GM15510 (cell line): ENCODE measurements at regions not wholly inside any gene's neighbourhood (a gene's known extent, or its start where the extent isn't known, plus 50 kb on each side); places are given as distances from the start of the nearest gene placed in this dataset.

ENCODE experiments used
- POLR2A ChIP-seq: IDR thresholded peaks from 3 replicates; pipeline ENCODE4 v1.6.1; 2011; ENCODE audit warnings: borderline replicate concordance; ENCODE audit not compliant: insufficient read length; ENCODE audit errors: extremely low read depth

DNA sequence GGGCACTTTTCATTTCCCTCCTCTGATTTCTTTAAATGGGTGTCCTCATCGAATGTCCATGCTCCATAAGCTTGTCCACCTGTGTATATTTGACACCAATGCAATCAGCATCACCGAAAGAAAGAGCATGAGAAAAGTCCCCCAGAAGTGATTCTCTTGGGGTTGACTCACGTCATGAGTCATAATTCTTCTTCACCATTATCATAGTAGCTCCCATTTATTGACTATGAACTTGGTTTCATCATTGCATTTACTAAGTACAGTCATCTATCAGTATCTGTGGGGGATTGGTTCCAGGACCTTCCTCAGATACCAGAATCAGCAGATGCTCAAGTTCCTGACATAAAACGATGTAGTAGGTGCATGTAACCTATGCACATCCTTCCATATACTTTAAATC lies 372.5 kb upstream of the CFAP20DC start:
- no peak for TF ChIP-seq POLR2A

- no peak for TF ChIP-seq POLR2A
Observed at GRCh38 chr3:59418836-59419235, 369.0 kb upstream of the CFAP20DC start.

GRCh38 chr3:59412516-59412915 lies 362.7 kb upstream of the CFAP20DC start:
- no peak for TF ChIP-seq POLR2A

DNA sequence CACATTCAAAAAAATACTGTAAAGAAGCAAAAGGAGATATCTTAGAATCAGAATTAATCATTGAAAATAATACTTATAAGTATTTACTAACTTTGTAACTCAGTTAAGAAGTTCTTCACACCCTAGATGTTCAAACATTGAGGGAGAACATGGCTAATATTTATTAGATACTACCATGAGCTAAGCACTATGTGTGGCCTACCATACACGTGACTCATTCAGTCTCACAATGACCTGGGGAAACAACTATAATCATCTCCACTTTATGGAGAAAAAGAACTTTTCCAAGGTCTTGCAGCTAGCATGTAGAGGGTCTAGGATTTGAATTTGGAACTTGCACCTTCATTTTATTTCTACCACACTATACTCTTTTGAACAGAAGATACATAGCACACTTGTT lies 361.9 kb upstream of the CFAP20DC start:
- no peak for TF ChIP-seq POLR2A

DNA sequence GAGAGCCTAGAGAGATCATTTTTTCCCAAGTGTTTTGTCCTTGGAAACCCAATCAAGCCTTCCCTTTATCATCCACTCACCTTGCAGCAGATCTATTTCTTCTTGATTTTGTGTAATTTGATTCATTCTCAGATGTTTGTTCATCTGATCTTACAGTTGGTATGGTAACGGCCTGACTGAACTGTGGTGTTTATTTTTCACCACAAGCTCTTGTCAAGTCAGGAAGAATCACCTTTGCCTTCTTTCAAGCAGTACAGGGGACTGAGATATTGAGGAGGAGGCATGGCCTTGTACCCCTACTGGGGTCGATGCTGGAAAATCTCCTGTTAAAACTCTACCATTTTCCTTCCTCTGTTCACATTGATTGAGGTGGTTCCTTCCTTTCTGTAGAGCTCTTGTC lies 361.4 kb upstream of the CFAP20DC start:
- no peak for TF ChIP-seq POLR2A

- no peak for TF ChIP-seq POLR2A
Observed at GRCh38 chr3:59408047-59408624, 358.3 kb upstream of the CFAP20DC start.

DNA sequence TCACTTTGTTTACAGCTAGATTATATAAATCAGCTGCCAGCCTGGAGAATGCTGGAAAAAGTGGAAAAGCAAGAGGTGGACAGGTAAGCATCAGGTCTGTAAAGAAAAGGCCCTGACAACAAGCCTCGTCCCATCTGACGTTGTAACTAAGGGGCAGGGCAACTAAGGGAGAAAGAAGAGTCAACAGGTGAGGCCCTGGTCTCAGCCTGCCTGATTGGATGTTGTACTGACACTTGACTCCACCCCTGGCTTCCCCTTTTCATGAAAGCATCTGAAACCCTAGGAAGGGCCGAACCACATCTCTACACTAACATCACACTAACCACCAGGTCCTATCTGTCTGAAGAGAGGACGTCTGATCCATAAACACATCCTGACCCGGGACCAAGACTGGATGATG lies 357.6 kb upstream of the CFAP20DC start:
- TF ChIP-seq POLR2A, result no peak

DNA sequence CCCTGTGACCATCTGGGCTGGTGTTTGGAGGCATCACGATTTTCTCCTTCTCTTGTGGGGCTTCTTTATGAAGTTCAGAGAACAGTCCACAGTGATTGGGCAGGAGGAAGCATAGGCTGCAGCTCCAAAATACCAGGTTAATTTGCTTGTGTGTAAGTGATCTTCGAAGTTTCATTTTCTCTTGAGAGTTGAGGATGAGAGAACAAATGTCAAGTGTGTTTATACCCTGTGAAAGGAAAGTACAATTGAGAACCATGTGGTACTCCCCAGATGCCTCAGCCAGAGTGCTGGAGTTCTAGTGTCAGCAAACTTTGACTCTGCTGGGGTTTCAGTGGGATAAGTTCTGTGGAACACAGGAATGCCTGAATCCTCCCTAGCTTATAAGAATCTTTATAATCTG lies 357.1 kb upstream of the CFAP20DC start:
- TF ChIP-seq POLR2A, result no peak

- TF ChIP-seq POLR2A, result no peak
Observed at GRCh38 chr3:59404851-59405250, 355.0 kb upstream of the CFAP20DC start.

DNA sequence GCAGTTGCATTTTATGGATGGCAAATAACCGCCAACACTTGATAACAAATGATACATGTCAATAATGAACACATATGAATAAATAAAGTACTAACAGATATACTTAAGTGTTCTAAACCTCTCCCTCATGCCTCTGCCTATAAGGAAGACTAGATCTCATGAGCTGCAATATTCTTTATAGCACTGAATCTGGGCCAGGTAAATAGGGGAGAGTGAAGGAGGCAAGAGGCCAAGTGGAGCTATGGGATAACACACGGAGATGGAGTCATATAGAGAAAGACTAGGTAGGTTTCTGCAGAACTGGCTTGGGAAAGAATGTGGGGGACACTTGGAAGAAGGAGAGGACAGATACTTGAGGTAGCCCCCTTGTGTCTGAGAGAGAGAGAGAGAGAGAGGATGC lies 354.2 kb upstream of the CFAP20DC start:
- TF ChIP-seq POLR2A, result no peak

GRCh38 chr3:59401924-59402323 lies 352.1 kb upstream of the CFAP20DC start:
- no peak for TF ChIP-seq POLR2A

- TF ChIP-seq POLR2A, result no peak
Observed at GRCh38 chr3:59392116-59392515, 342.3 kb upstream of the CFAP20DC start.

DNA sequence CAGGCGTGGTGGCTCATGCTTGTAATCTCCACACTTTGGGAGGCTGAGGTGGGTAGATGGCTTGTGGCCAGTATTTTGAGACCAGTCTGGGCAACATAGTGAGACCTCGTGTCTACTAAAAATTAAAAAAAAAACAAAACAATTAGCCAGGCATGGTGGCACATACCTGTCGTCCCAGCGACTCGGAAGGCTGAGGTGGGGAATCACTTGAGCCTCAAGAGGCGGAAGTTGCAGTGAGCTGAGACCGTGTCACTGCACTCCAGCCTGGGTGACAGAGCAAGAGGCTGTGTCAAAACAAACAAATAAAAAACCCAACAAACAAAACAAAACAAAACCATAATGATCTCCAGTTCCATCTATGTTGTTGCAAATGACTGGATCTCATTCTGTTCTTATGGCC lies 341.3 kb upstream of the CFAP20DC start:
- no peak for TF ChIP-seq POLR2A

DNA sequence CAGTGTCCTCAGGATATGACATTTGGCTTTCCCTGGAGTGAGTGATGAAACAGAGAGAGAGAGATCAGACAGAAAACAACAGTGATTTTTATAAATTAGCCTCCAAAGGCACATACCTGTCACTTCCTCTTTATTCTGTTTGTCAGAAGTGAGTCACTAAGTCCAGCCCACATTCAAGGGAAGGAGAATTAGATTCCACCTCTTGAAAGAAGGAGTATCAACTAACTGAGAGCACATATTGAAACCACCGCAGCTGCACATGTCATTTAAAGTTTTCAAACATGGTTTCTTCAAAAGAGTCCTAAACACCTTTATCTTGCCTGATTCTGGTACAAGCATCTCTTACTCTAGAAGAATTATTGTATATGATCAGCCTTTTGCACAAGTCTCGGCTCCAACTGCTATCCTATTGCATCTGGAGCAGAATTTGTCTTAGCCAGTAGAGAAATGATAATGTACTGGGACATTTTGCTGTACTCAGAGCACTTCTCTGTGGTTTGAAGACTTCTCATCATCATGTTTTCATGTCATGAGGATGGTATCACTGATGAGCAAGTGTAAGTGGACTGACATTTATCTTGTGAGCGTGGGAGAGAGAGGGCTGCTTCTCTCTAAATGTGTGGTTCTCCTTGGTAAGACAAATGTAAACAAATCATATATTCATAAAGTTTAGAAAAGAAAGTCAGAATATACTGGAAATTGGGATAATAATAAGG lies 338.9 kb upstream of the CFAP20DC start:
- no peak for TF ChIP-seq POLR2A

DNA sequence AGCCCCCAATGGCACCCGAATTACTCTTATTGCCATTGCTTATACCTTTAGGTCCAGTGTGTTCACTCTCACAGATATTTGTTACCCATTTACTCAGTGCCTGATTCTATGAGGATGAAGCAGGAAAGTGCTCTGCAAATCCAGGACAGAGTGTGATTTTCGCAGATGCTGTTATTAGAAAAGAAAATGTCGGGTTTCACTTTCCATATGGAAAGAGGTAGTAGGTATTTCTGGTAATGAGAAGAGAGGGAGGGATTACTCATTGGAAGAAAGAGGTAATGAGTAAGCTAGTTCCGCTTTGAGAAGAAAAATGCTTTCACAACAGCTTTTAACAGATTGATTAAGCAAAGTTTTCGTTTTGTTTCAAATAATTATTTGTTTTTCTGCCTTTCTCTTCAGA lies 336.3 kb upstream of the CFAP20DC start:
- no peak for TF ChIP-seq POLR2A

DNA sequence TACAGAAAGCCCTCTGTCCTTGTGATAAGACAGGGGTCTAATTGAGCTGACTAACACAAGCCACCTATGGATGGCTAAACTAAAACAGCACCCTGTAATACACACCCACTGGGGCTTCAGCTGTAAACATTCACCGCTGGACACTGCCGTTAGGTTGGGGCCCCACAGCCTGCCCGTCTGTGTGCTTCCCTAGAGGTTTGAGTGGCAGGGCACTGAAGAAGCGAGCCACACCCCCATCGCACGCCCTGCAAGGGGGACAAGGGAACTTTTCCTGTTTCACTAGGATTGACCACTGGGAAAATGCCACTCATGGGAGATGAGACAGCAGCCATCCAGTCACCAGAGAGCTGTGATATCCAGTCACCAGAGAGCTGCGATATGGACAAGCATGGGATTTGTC lies 335.7 kb upstream of the CFAP20DC start:
- no peak for TF ChIP-seq POLR2A
